ENCODE measurements at regions not wholly inside any gene's neighbourhood (a gene's known extent, or its start where the extent isn't known, plus 50 kb on each side); places are given as distances from the start of the nearest gene placed in this dataset.

- DNase-seq (ENCODE audit: low spot score): no peak
These were observed 881.8 kb upstream of the NR2F2 start for GRCh38 chr15:95448531-95449229.

- no peak for DNase-seq (ENCODE audit: low spot score)
These were observed 881.3 kb upstream of the NR2F2 start for GRCh38 chr15:95449230-95449628.

- DNase-seq (ENCODE audit: low spot score): no peak
These were observed 880.1 kb upstream of the NR2F2 start for GRCh38 chr15:95450413-95450812.

GRCh38 chr15:95451938-95452337 is 878.6 kb upstream of the NR2F2 start:
- no peak for DNase-seq (ENCODE audit: low spot score)

GRCh38 chr15:95454403-95455262 is 875.9 kb upstream of the NR2F2 start:
- no peak for DNase-seq (ENCODE audit: low spot score)

GRCh38 chr15:95457520-95457919 is 873.0 kb upstream of the NR2F2 start:
- DNase-seq (ENCODE audit: low spot score): no peak

- no peak for DNase-seq (ENCODE audit: low spot score)
These were observed 871.8 kb upstream of the NR2F2 start for GRCh38 chr15:95458721-95459120.

- DNase-seq (ENCODE audit: low spot score): no peak
These were observed 871.2 kb upstream of the NR2F2 start for GRCh38 chr15:95459273-95459672.

- no peak for DNase-seq (ENCODE audit: low spot score)
These were observed 866.0 kb upstream of the NR2F2 start for GRCh38 chr15:95464509-95464908.

- DNase-seq (ENCODE audit: low spot score): no peak
These were observed 861.7 kb upstream of the NR2F2 start for GRCh38 chr15:95468820-95469219.

GRCh38 chr15:95469496-95470000 is 861.0 kb upstream of the NR2F2 start:
- DNase-seq (ENCODE audit: low spot score): no peak

- no peak for DNase-seq (ENCODE audit: low spot score)
These were observed 860.0 kb upstream of the NR2F2 start for GRCh38 chr15:95470529-95470928.

- DNase-seq (ENCODE audit: low spot score): no peak
These were observed 859.4 kb upstream of the NR2F2 start for GRCh38 chr15:95470997-95471689.

- no peak for DNase-seq (ENCODE audit: low spot score)
These were observed 858.8 kb upstream of the NR2F2 start for GRCh38 chr15:95471690-95472086.

GRCh38 chr15:95475067-95475466 is 855.4 kb upstream of the NR2F2 start:
- DNase-seq (ENCODE audit: low spot score): no peak

- DNase-seq (ENCODE audit: low spot score): no peak
These were observed 851.2 kb upstream of the NR2F2 start for GRCh38 chr15:95479308-95479707.

- DNase-seq (ENCODE audit: low spot score): no peak
These were observed 845.1 kb upstream of the NR2F2 start for GRCh38 chr15:95485367-95485766.

- no peak for DNase-seq (ENCODE audit: low spot score)
These were observed 844.3 kb upstream of the NR2F2 start for GRCh38 chr15:95486224-95486623.

GRCh38 chr15:95489103-95489502 is 841.4 kb upstream of the NR2F2 start:
- no peak for DNase-seq (ENCODE audit: low spot score)

GRCh38 chr15:95492388-95493070 is 838.0 kb upstream of the NR2F2 start:
- no peak for DNase-seq (ENCODE audit: low spot score)

GRCh38 chr15:95494971-95495541 is 835.4 kb upstream of the NR2F2 start:
- no peak for DNase-seq (ENCODE audit: low spot score)

- no peak for DNase-seq (ENCODE audit: low spot score)
These were observed 832.9 kb upstream of the NR2F2 start for GRCh38 chr15:95497634-95498033.

Measured in germinal center (tissue), 1 donor.